HUES64 (cell line): ENCODE measurements at regions not wholly inside any gene's neighbourhood (a gene's known extent, or its start where the extent isn't known, plus 50 kb on each side); places are given as distances from the start of the nearest gene placed in this dataset.

Experiments
- H3K27ac ChIP-seq: 2 replicates; pipeline ENCODE4 v1.7.0; 2013; ENCODE audit warnings: low read depth, low read length, inconsistent platforms
- H3K27me3 ChIP-seq: 2 replicates; pipeline ENCODE4 v1.6.1; 2013; ENCODE audit warnings: mild to moderate bottlenecking, low read length; ENCODE audit not compliant: insufficient read depth
- H3K36me3 ChIP-seq: 2 replicates; pipeline ENCODE4 v1.6.1; 2013; ENCODE audit warnings: mild to moderate bottlenecking, low read length; ENCODE audit not compliant: insufficient read depth
- H3K4me1 ChIP-seq: 2 replicates; pipeline ENCODE4 v1.6.1; 2013; ENCODE audit warnings: mild to moderate bottlenecking, low read length, moderate library complexity; ENCODE audit not compliant: insufficient read depth
- H3K4me3 ChIP-seq: 2 replicates; pipeline ENCODE4 v1.5.1; 2013; ENCODE audit warnings: mild to moderate bottlenecking, low read length, moderate library complexity
- H3K9ac ChIP-seq: 2 replicates; pipeline ENCODE4 v1.6.1; 2013; ENCODE audit warnings: mild to moderate bottlenecking, low read depth, low read length
- H3K9me3 ChIP-seq: 2 replicates; pipeline ENCODE4 v1.6.1; 2013; ENCODE audit warnings: low read depth, low read length; ENCODE audit not compliant: insufficient read depth
- WGBS: fragments of 150-250, 120-280 bp; methylation state at CpG from one replicate; pipeline ENCODE4 v1.1.7; 2013; ENCODE audit warnings: missing lambda C conversion rate; 5-methylcytosine and 5-hydroxymethylcytosine counted together

DNA sequence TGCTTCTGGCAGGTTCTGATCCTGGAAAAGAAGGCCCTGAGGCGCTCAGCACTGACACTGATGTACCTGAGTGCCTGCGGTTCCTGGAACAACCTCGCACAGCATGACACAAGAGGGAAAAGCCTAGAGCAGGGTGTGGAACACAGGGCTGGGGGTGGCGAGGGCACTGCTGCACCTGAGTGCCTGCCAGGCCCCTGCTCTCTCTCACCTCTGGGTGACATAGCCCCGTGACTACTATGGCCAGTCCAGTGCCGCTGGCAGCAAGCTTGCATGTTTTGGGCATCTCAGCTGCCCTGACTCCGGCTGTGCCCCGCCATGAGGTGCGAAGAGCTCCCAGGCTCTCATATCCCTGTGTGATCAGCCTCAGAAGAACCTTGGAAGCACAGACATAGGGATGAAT lies 825.2 kb upstream of the SALL3 start:
- no peaks in the 10 kb centered on the region for H3K27me3 ChIP-seq
- H3K9ac ChIP-seq = no peak overlapping the region
- WGBS = 85% methylated on average over 9 of the region's 9 CpGs
- no peak overlapping the region for H3K27ac ChIP-seq
- peaks cover 17% of the 10 kb centered on the region for H3K4me1 ChIP-seq
- H3K4me3 ChIP-seq = no peak overlapping the region
- no peaks in the 10 kb centered on the region for H3K36me3 ChIP-seq
- no peaks in the 10 kb centered on the region for H3K9me3 ChIP-seq

DNA sequence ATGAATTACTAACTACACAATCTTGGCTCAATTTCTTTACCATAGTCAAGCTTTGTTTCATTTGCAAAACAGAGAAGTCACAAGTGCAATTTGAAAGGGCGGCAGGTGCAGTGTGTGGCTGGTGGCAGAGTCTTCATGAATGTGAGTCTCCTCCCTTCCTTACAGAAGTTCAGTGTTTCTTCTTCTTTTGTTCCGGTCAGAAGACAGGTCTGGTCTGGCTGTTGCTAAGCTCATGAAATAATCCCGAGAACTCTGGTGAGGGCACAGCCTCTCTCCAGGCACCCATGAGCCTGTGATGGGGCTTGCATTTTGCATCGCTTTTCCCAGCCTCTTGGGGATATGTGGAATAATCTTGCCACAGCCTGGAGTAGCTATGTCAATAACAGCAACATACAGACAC lies 824.8 kb upstream of the SALL3 start:
- peaks cover 17% of the 10 kb centered on the region for H3K4me1 ChIP-seq
- WGBS = 79% methylated on average over 4 of the region's 4 CpGs
- H3K4me3 ChIP-seq = no peak overlapping the region
- H3K9ac ChIP-seq = no peak overlapping the region
- no peak overlapping the region for H3K27ac ChIP-seq
- H3K27me3 ChIP-seq = no peaks in the 10 kb centered on the region
- no peaks in the 10 kb centered on the region for H3K9me3 ChIP-seq
- H3K36me3 ChIP-seq = no peaks in the 10 kb centered on the region

DNA sequence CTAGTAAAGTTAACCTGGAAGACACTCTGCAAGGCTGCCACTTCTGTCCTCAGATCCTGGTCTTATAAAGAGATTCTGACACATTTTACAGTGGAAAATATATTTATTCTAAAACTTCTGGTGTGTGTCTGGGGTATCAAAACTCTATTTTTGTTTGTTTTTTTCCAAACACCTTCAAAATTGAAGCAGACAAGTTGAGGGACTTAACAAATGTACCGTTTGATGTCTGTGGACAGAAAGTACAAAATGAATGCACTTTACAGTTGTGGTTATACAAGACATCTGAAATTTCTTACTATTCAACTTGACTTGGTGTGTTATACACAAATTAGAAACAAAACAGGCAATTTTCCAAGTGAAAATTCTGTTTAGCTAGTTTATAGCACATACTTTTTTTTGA lies 823.2 kb upstream of the SALL3 start:
- 100% methylated on average over 1 of the region's 1 CpG for WGBS

DNA sequence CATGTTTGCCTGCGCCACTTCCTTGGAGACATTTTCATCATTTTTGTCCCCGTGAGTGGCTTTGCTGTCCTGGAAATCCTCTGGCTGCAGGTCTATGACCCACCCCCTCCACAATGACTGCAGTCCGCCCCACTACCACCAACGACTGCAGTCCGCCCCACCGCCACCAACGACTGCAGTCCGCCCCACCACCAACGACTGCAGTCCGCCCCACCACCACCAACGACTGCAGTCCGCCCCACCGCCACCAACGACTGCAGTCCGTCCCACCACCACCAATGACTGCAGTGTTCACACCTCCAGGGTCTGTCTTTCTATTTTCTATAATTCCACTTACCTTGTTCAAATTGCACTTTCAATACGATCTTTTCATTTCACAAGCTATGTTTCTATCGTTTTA lies 820.7 kb upstream of the SALL3 start:
- H3K27ac ChIP-seq = no peak overlapping the region
- no peak overlapping the region for H3K9ac ChIP-seq
- H3K36me3 ChIP-seq = no peaks in the 10 kb centered on the region
- H3K9me3 ChIP-seq = no peaks in the 10 kb centered on the region
- H3K4me3 ChIP-seq = no peak overlapping the region
- peaks cover 15% of the 10 kb centered on the region for H3K4me1 ChIP-seq
- no peaks in the 10 kb centered on the region for H3K27me3 ChIP-seq
- WGBS = 91% methylated on average over 17 of the region's 17 CpGs

More for the DNA sequence above, 823.2 kb upstream of the SALL3 start:
- no peaks in the 10 kb centered on the region for H3K36me3 ChIP-seq
- H3K9ac ChIP-seq = no peak overlapping the region
- H3K4me1 ChIP-seq = peaks cover 17% of the 10 kb centered on the region
- no peaks in the 10 kb centered on the region for H3K9me3 ChIP-seq
- H3K27me3 ChIP-seq = no peaks in the 10 kb centered on the region
- H3K27ac ChIP-seq = no peak overlapping the region
- no peak overlapping the region for H3K4me3 ChIP-seq

DNA sequence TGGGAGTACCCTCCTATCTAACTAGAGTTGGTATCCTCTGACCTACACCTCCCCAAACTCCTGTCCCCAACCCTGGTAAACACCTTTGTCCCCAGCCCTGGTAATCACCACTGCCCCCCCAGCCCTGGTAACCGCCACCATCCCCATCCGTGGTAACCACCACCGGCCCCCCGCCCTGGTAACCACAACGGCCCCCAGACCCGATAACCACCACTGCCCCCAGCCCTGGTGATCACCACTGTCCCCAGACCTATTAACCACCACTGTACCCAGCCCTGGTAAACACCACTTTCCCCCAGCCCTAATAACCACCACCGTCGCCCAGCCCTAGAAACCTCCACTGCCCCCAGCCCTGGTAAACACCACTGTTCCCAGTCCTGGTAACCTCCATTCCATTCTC lies 820.2 kb upstream of the SALL3 start:
- 96% methylated on average over 8 of the region's 8 CpGs for WGBS
- Histone ChIP-seq H3K4me3 (no peak overlapping the region), H3K9me3 (no peaks in the 10 kb centered on the region), H3K27ac (no peak overlapping the region), H3K36me3 (no peaks in the 10 kb centered on the region), H3K4me1 (peaks cover 10% of the 10 kb centered on the region; the same call in 1 of the 2 replicates), H3K27me3 (no peaks in the 10 kb centered on the region), H3K9ac (no peak overlapping the region)

DNA sequence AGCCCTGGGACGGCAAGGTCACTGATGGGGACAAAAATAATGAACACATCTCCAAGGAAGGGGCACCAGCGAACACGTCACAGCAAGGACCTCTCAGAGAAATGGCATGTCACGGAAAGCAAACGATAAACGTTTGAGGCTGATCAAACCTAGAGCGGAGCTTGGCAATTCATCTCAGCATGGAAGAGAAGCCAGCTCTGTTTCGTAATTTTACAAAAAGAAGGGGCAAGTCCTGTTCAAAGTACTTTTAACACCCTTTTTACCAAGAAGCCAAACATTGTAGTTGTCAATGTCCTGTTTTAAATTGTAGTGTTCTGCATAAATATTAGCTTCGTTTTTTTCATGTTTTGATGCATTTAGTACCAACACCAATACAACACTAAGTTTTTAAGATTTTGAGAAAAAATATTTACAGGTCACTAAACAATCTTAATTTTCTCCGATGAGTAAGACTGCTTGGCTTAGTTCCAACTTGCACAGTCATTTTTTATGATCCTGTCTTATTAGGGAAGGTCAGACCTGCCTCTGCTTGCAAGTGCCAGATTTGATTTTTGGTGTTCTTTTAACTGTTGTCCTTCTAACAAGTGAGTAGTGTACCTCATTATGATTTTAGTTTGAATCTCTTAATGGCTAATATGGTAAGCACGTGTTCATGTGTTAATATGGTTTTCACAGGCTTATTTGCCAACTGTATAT lies 818.5 kb upstream of the SALL3 start:
- Histone ChIP-seq H3K4me1 (peaks cover 4% of the 10 kb centered on the region; the same call in 1 of the 2 replicates), H3K9me3 (no peaks in the 10 kb centered on the region), H3K27me3 (no peaks in the 10 kb centered on the region), H3K4me3 (no peak overlapping the region), H3K27ac (no peak overlapping the region), H3K36me3 (no peaks in the 10 kb centered on the region), H3K9ac (no peak overlapping the region)
- 95% methylated on average over 10 of the region's 11 CpGs for WGBS

DNA sequence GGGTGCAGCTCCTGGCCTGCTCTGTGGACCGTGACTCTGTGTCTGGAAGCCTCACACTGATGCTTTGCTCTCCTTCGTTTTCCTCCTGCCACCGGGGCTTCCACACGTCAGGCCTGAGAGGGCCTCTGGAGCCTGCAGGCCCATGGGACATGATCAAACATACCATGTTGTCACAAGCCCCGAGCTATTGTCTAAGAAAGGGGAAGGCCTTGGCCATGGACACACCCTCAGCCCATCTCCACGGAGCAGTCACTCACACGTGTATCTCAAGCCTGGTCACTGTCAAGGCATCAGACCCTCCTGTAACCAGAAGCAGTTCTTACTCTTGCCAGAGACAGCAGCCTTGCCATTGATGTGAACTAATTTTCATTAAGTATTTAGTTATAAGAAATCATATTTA lies 814.1 kb upstream of the SALL3 start:
- Histone ChIP-seq H3K9me3 (no peaks in the 10 kb centered on the region), H3K4me1 (no peaks in the 10 kb centered on the region), H3K27ac (no peak overlapping the region), H3K36me3 (no peaks in the 10 kb centered on the region), H3K27me3 (no peaks in the 10 kb centered on the region), H3K9ac (no peak overlapping the region), H3K4me3 (no peak overlapping the region)
- 93% methylated on average over 7 of the region's 7 CpGs for WGBS

DNA sequence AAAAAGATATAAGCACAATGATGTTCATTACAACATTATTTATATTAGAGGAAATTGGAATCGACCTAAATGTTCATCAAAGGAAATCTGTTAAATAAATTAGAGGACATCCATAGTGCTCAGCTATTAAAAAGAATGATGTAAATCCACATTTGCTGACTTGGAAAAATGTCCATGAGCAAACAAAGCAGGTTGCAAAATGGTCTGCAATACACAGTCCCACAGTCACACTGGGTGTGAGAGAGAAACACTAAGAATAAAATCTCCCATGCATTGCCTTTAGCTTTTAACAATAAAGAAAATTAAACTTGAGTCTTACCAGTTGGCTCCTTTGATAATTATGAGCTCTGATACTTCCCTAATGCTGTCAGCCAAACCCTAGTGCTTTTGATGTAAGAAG lies 811.1 kb upstream of the SALL3 start:
- no peak overlapping the region for H3K4me3 ChIP-seq
- no peak overlapping the region for H3K9ac ChIP-seq
- no peaks in the 10 kb centered on the region for H3K9me3 ChIP-seq
- H3K4me1 ChIP-seq = no peaks in the 10 kb centered on the region
- H3K36me3 ChIP-seq = no peaks in the 10 kb centered on the region
- no peaks in the 10 kb centered on the region for H3K27me3 ChIP-seq
- no CpG with 5 or more reads among the region's 1 CpG for WGBS
- no peak overlapping the region for H3K27ac ChIP-seq

DNA sequence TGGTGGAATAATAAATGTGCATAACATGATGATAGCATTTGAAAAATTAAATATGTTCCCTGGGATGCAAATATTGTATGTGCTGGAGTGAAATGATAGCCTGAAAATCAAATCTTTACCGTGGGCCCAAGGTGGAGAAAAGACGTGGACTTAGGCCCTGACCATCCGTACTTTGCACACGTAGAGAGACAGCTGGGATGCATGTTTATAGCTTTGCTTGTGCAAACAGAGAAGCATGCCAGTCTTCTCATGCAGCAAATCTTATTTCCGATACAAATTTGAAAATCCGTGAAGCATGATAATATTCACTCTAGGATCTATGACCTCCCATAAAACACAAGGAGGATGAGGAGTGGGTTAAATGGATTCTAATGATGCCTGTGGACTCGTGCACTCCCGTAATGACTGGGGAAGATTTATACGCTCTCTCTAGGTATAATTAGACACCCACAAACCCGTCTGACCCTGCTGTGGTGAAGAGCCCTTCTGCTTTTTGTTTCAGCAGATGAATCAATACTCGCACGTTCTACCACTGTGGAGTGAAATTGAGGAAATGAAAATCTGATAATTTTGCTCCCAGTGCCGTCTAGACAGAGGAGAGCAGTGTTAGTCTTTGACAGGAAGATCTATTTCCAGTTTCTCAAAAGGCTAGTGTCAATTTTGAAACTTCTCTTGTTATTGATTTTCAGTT lies 810.3 kb upstream of the SALL3 start:
- no peaks in the 10 kb centered on the region for H3K36me3 ChIP-seq
- no peak overlapping the region for H3K9ac ChIP-seq
- 95% methylated on average over 12 of the region's 13 CpGs for WGBS
- H3K4me1 ChIP-seq = no peaks in the 10 kb centered on the region
- no peak overlapping the region for H3K27ac ChIP-seq
- no peak overlapping the region for H3K4me3 ChIP-seq
- no peaks in the 10 kb centered on the region for H3K27me3 ChIP-seq
- H3K9me3 ChIP-seq = no peaks in the 10 kb centered on the region

DNA sequence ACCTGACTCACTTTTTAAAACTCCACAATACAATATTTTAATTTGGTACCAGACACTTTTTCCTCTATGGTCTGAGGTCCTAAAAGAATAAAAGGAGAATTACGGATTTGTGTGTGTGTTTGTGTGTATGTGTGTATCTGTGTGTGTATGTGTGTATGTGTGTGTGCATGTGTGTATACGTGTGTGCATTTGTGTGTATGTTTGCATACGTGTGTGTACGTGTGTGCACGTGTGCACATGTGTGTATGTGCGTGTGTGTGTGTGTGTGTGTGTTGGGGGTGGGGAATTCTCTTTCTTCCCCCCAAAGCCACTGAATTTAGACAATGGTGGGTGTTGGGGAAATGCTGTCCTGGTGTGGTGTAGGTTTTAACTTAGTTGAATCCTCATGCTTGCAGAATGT lies 807.7 kb upstream of the SALL3 start:
- H3K9me3 ChIP-seq = no peaks in the 10 kb centered on the region
- 85% methylated on average over 6 of the region's 6 CpGs for WGBS
- H3K27ac ChIP-seq = no peak overlapping the region
- H3K9ac ChIP-seq = no peak overlapping the region
- no peaks in the 10 kb centered on the region for H3K4me1 ChIP-seq
- no peaks in the 10 kb centered on the region for H3K36me3 ChIP-seq
- no peaks in the 10 kb centered on the region for H3K27me3 ChIP-seq
- no peak overlapping the region for H3K4me3 ChIP-seq

DNA sequence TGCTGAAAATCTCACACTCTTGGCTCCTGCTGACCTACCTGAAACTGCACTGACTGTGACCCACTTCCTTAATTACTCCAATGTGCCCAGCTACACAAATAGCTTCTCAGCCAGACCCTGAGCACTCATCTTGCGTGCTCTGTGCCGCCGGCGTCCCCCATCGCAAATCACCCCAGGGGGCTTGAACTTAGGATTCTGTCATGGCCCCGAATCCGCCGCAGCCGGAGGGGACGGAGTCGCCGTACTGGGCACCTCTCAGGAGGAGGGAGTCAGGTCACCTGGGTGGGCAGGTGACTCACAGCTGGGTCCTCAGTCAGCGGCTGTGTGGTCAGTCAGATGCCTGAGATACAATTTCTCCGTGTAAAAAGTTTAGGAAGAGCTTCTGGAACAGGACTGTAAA lies 804.9 kb upstream of the SALL3 start:
- H3K4me3 ChIP-seq = no peak overlapping the region
- H3K36me3 ChIP-seq = no peaks in the 10 kb centered on the region
- H3K4me1 ChIP-seq = no peaks in the 10 kb centered on the region
- 93% methylated on average over 14 of the region's 14 CpGs for WGBS
- H3K9ac ChIP-seq = no peak overlapping the region
- no peak overlapping the region for H3K27ac ChIP-seq
- no peaks in the 10 kb centered on the region for H3K27me3 ChIP-seq
- H3K9me3 ChIP-seq = no peaks in the 10 kb centered on the region
